Esophagus muscularis mucosa (tissue), 3 donors: ENCODE measurements at regions not wholly inside any gene's neighbourhood (a gene's known extent, or its start where the extent isn't known, plus 50 kb on each side); places are given as distances from the start of the nearest gene placed in this dataset.

Experiments
- EP300 ChIP-seq: sonication (generic); formaldehyde crosslinking; IDR thresholded peaks from one replicate; pipeline ENCODE4 v1.6.1; 2017; ENCODE audit warnings: antibody characterized with exemption
- TF ChIP-seq, protein P1 (sequence below), 3 experiments: fragments of 200-600 bp in 2 of 3; fragments of 450-650 bp in 1 of 3; sonication (generic) in 2 of 3; IDR thresholded peaks; one replicate each; pipeline ENCODE4 v1.5.1; 2017 to 2019; ENCODE audit warnings: antibody characterized with exemption in 3 of 3, mild to moderate bottlenecking in 2 of 3, moderate library complexity in 1 of 3

DNA sequence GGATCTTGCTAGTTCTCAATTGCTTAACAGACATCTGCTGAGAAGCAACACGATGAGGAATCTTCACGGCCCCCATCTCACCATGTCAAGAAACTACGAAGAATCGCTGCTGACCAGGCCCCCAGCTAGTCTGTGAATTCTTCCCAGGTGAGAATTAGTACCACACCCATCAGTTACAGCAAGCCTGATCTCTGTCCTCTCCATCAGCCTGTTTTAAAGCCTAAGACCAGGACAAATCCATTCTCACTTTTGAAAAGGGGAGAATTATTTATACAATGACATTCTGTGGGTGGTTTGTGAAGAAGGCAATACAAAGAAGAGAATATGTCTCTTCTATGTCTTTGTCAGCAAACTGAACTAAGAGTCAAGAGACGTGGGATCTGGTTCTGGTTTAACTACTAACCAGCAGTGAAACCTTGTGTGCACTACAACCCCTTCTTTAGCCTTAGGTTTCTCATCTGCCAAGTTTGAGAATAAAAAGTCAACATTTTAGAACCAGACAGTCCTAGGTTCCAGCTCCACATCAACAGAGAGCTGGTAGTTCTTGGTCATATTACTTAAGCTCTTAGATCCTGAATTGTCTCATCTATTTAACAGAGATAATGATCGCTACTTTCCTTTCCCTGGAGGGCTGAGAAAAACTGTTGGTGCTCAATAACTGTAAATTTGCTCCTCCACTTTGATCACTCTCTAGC, 160.4 kb upstream of the RORA start:
- TF ChIP-seq, protein P1, sequence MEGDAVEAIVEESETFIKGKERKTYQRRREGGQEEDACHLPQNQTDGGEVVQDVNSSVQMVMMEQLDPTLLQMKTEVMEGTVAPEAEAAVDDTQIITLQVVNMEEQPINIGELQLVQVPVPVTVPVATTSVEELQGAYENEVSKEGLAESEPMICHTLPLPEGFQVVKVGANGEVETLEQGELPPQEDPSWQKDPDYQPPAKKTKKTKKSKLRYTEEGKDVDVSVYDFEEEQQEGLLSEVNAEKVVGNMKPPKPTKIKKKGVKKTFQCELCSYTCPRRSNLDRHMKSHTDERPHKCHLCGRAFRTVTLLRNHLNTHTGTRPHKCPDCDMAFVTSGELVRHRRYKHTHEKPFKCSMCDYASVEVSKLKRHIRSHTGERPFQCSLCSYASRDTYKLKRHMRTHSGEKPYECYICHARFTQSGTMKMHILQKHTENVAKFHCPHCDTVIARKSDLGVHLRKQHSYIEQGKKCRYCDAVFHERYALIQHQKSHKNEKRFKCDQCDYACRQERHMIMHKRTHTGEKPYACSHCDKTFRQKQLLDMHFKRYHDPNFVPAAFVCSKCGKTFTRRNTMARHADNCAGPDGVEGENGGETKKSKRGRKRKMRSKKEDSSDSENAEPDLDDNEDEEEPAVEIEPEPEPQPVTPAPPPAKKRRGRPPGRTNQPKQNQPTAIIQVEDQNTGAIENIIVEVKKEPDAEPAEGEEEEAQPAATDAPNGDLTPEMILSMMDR (IDR thresholded peaks at IDR 0.05), result no peak
- TF ChIP-seq EP300, result no peak
